ENCODE measurements at regions not wholly inside any gene's neighbourhood (a gene's known extent, or its start where the extent isn't known, plus 50 kb on each side); places are given as distances from the start of the nearest gene placed in this dataset.

GRCh38 chr5:5637173-5637572 lies 214.7 kb downstream of the ICE1 start:
- no peak overlapping the region for H3K27ac Mint-ChIP-seq
- no peaks in the 10 kb centered on the region for H3K4me1 Mint-ChIP-seq
- DNase-seq = no peak
- no peak overlapping the region for H3K9ac ChIP-seq (ENCODE audit: extremely low read depth, low read length, poor library complexity, severe bottlenecking)
- peaks cover 9% of the 10 kb centered on the region for H3K9me3 Mint-ChIP-seq
- TF ChIP-seq CTCF (conservative IDR thresholded peaks at IDR 0.05) = no peak
- no peaks in the 10 kb centered on the region for H3K36me3 Mint-ChIP-seq (ENCODE audit: low read depth)
- no peaks in the 10 kb centered on the region for H3K36me3 ChIP-seq (ENCODE audit: control insufficient read depth, insufficient read depth, low read length)
- no peak overlapping the region for H3K4me3 Mint-ChIP-seq
- 100% methylated on average over 1 of the region's 2 CpGs; no CpG with 5 or more reads in 1 of the 2 experiments for WGBS, 2 experiments (ENCODE audit: insufficient coverage in 1 of 2, insufficient read length in 1 of 2)
- no peaks in the 10 kb centered on the region for H3K27me3 ChIP-seq (ENCODE audit: control insufficient read depth, insufficient read depth, low read length, poor library complexity, severe bottlenecking)
- H3K4me1 ChIP-seq (ENCODE audit: control insufficient read depth, insufficient read depth, low read length) = peaks cover 4% of the 10 kb centered on the region
- H3K9me3 ChIP-seq (ENCODE audit: control insufficient read depth, low read length) = peaks cover 8% of the 10 kb centered on the region
- H3K27me3 Mint-ChIP-seq (ENCODE audit: insufficient read depth) = no peaks in the 10 kb centered on the region
- H3K27ac ChIP-seq (ENCODE audit: low read depth, low read length) = no peak overlapping the region
- H3K4me3 ChIP-seq (ENCODE audit: low read length) = no peak overlapping the region

GRCh38 chr5:5634817-5635216 lies 212.3 kb downstream of the ICE1 start:
- Mint-ChIP-seq H3K27ac (no peak overlapping the region), H3K4me1 (no peaks in the 10 kb centered on the region), H3K36me3 (ENCODE audit: low read depth) (no peaks in the 10 kb centered on the region), H3K9me3 (peaks cover 9% of the 10 kb centered on the region), H3K4me3 (no peak overlapping the region), H3K27me3 (ENCODE audit: insufficient read depth) (no peaks in the 10 kb centered on the region)
- Histone ChIP-seq H3K9me3 (ENCODE audit: control insufficient read depth, low read length) (peaks cover 8% of the 10 kb centered on the region), H3K27ac (ENCODE audit: low read depth, low read length) (no peak overlapping the region), H3K9ac (ENCODE audit: extremely low read depth, low read length, poor library complexity, severe bottlenecking) (no peak overlapping the region), H3K4me1 (ENCODE audit: control insufficient read depth, insufficient read depth, low read length) (peaks cover 4% of the 10 kb centered on the region), H3K36me3 (ENCODE audit: control insufficient read depth, insufficient read depth, low read length) (no peaks in the 10 kb centered on the region), H3K4me3 (ENCODE audit: low read length) (no peak overlapping the region), H3K27me3 (ENCODE audit: control insufficient read depth, insufficient read depth, low read length, poor library complexity, severe bottlenecking) (no peaks in the 10 kb centered on the region)
- DNase-seq = no peak
- 93 to 100% methylated on average over 2 to 4 of the region's 4 CpGs for WGBS, 2 experiments (ENCODE audit: insufficient coverage in 1 of 2, insufficient read length in 1 of 2)
- TF ChIP-seq CTCF (conservative IDR thresholded peaks at IDR 0.05) = no peak

GRCh38 chr5:5633579-5633978 lies 211.1 kb downstream of the ICE1 start:
- no peak for TF ChIP-seq CTCF (conservative IDR thresholded peaks at IDR 0.05)
- H3K36me3 ChIP-seq (ENCODE audit: control insufficient read depth, insufficient read depth, low read length) = no peaks in the 10 kb centered on the region
- no peaks in the 10 kb centered on the region for H3K27me3 Mint-ChIP-seq (ENCODE audit: insufficient read depth)
- H3K9me3 ChIP-seq (ENCODE audit: control insufficient read depth, low read length) = peaks cover 8% of the 10 kb centered on the region
- peaks cover 9% of the 10 kb centered on the region for H3K9me3 Mint-ChIP-seq
- no peak overlapping the region for H3K27ac Mint-ChIP-seq
- no peak overlapping the region for H3K4me3 Mint-ChIP-seq
- H3K36me3 Mint-ChIP-seq (ENCODE audit: low read depth) = no peaks in the 10 kb centered on the region
- H3K9ac ChIP-seq (ENCODE audit: extremely low read depth, low read length, poor library complexity, severe bottlenecking) = no peak overlapping the region
- H3K27me3 ChIP-seq (ENCODE audit: control insufficient read depth, insufficient read depth, low read length, poor library complexity, severe bottlenecking) = no peaks in the 10 kb centered on the region
- 95 to 96% methylated on average over 3 to 4 of the region's 4 CpGs for WGBS, 2 experiments (ENCODE audit: insufficient coverage in 1 of 2, insufficient read length in 1 of 2)
- H3K4me1 ChIP-seq (ENCODE audit: control insufficient read depth, insufficient read depth, low read length) = peaks cover 3% of the 10 kb centered on the region
- no peak overlapping the region for H3K27ac ChIP-seq (ENCODE audit: low read depth, low read length)
- no peak for DNase-seq
- no peak overlapping the region for H3K4me3 ChIP-seq (ENCODE audit: low read length)
- H3K4me1 Mint-ChIP-seq = no peaks in the 10 kb centered on the region
